ENCODE measurements at regions not wholly inside any gene's neighbourhood (a gene's known extent, or its start where the extent isn't known, plus 50 kb on each side); places are given as distances from the start of the nearest gene placed in this dataset.

- no peak for TF ChIP-seq CTCF (conservative IDR thresholded peaks at IDR 0.05 in 1 of 2, IDR thresholded peaks at IDR 0.05 in 1 of 2; ENCODE audit: low read depth in 1 of 2, low read length in 2 of 2)
- no peak for TF ChIP-seq EZH2 (IDR thresholded peaks at IDR 0.05; ENCODE audit: low read length, missing control alignments)
These were observed 312.7 kb downstream of the SPRY1 start for GRCh38 chr4:123709336-123709735.

Data from fibroblast of lung (primary cell).